GM23338 (cell line): ENCODE measurements at regions not wholly inside any gene's neighbourhood (a gene's known extent, or its start where the extent isn't known, plus 50 kb on each side); places are given as distances from the start of the nearest gene placed in this dataset.

Experiments used
- ATAC-seq: fragments of 200-7000 bp; cut with Tn5 transposase; 3 replicates; pipeline ENCODE4 v1.9.1; 2020
- DNase-seq: peaks from one replicate; pipeline ENCODE4 v3.0.0-alpha.2; 2015; ENCODE audit warnings: low spot score
- H2AFZ ChIP-seq: fragments of 200-600 bp; sonication (generic); 2 replicates; pipeline ENCODE4 v1.8.0; 2016; ENCODE audit warnings: antibody characterized with exemption, mild to moderate bottlenecking, moderate library complexity
- H3F3A ChIP-seq: fragments of 200-600 bp; sonication (generic); replicated peaks from 2 replicates; pipeline ENCODE4 v1.8.0; 2017; ENCODE audit warnings: antibody characterized with exemption, mixed run types, low read depth
- H3K27ac ChIP-seq: fragments of 200-600 bp; sonication (generic); 2 replicates; pipeline ENCODE4 v1.6.1; 2016; ENCODE audit warnings: low read depth
- H3K27me3 ChIP-seq: fragments of 200-600 bp; sonication (generic); 2 replicates; pipeline ENCODE4 v1.8.0; 2016; ENCODE audit warnings: mild to moderate bottlenecking, mixed run types, moderate library complexity; ENCODE audit not compliant: insufficient read depth
- H3K36me3 ChIP-seq: fragments of 200-600 bp; sonication (generic); 2 replicates; pipeline ENCODE4 v1.8.0; 2016; ENCODE audit warnings: mild to moderate bottlenecking; ENCODE audit not compliant: insufficient read depth
- H3K4me1 ChIP-seq: fragments of 200-600 bp; sonication (generic); 2 replicates; pipeline ENCODE4 v1.8.0; 2016; ENCODE audit warnings: mild to moderate bottlenecking, moderate library complexity; ENCODE audit not compliant: insufficient read depth
- H3K4me2 ChIP-seq: fragments of 200-600 bp; sonication (generic); 2 replicates; pipeline ENCODE4 v1.7.1; 2017; ENCODE audit warnings: mixed run types
- H3K4me3 ChIP-seq: fragments of 200-600 bp; sonication (generic); 2 replicates; pipeline ENCODE4 v1.6.1; 2016; ENCODE audit warnings: mixed run types
- H3K79me2 ChIP-seq: fragments of 200-600 bp; sonication (generic); replicated peaks from 2 replicates; pipeline ENCODE4 v1.8.0; 2017; ENCODE audit warnings: mild to moderate bottlenecking; ENCODE audit not compliant: insufficient read depth
- H3K9me2 ChIP-seq: fragments of 200-600 bp; sonication (generic); 2 replicates; pipeline ENCODE4 v1.8.0; 2017; ENCODE audit not compliant: insufficient read depth
- H4K20me1 ChIP-seq: fragments of 200-600 bp; sonication (generic); replicated peaks from 2 replicates; pipeline ENCODE4 v1.8.0; 2017; ENCODE audit warnings: mild to moderate bottlenecking; ENCODE audit not compliant: insufficient read depth
- H3K27ac Mint-ChIP-seq: 2 replicates; pipeline ENCODE4 v1.8.0; 2020; ENCODE audit warnings: inconsistent platforms, mild to moderate bottlenecking, moderate library complexity, mixed read lengths
- H3K27me3 Mint-ChIP-seq: 3 replicates; pipeline ENCODE4 v1.8.0; 2022; ENCODE audit warnings: low read depth, mild to moderate bottlenecking, moderate library complexity, mixed read lengths, inconsistent platforms; ENCODE audit not compliant: insufficient read depth, poor library complexity
- H3K36me3 Mint-ChIP-seq: 3 replicates; pipeline ENCODE4 v1.8.0; 2021; ENCODE audit warnings: low read depth, mild to moderate bottlenecking, inconsistent platforms, moderate library complexity, mixed read lengths
- H3K4me1 Mint-ChIP-seq: 3 replicates; pipeline ENCODE4 v1.8.0; 2020; ENCODE audit warnings: mild to moderate bottlenecking, inconsistent platforms, mixed read lengths
- H3K4me3 Mint-ChIP-seq: 3 replicates; pipeline ENCODE4 v1.8.0; 2021; ENCODE audit warnings: moderate library complexity, mild to moderate bottlenecking, inconsistent platforms, mixed read lengths
- H3K9me3 Mint-ChIP-seq: 3 replicates; pipeline ENCODE4 v1.8.0; 2020; ENCODE audit warnings: moderate library complexity, mild to moderate bottlenecking, inconsistent platforms, mixed read lengths
- CREB1 ChIP-seq: fragments of 250-450 bp; sonication (Bioruptor Pico); IDR thresholded peaks from 2 replicates; pipeline ENCODE4 v1.5.0; 2020; ENCODE audit warnings: low read depth, mild to moderate bottlenecking, moderate library complexity
- EZH2 ChIP-seq: fragments of 200-600 bp; sonication (generic); IDR thresholded peaks from one replicate; pipeline ENCODE4 v1.8.0; 2017; ENCODE audit warnings: antibody characterized with exemption, mild to moderate bottlenecking, low read depth; ENCODE audit not compliant: unreplicated experiment
- EZH2phosphoT487 ChIP-seq: fragments of 200-600 bp; sonication (generic); IDR thresholded peaks from one replicate; pipeline ENCODE4 v1.8.1; 2018; ENCODE audit warnings: antibody characterized with exemption; ENCODE audit not compliant: unreplicated experiment
- JUNB ChIP-seq: IDR thresholded peaks from one replicate; pipeline ENCODE4 v1.6.1; 2016; ENCODE audit warnings: antibody characterized with exemption; ENCODE audit not compliant: unreplicated experiment
- NANOG ChIP-seq: IDR thresholded peaks from 2 replicates; pipeline ENCODE4 v1.6.1; 2016; ENCODE audit warnings: antibody characterized with exemption, borderline replicate concordance
- POLR2AphosphoS5 ChIP-seq: IDR thresholded peaks from 2 replicates; pipeline ENCODE4 v1.6.1; 2016; ENCODE audit warnings: antibody characterized with exemption, low read depth
- STAT1 ChIP-seq: IDR thresholded peaks from one replicate; pipeline ENCODE4 v1.6.1; 2016; ENCODE audit warnings: antibody characterized with exemption; ENCODE audit not compliant: unreplicated experiment
- ZNF114 ChIP-seq: fragments of 250-450 bp; sonication (Bioruptor Pico); IDR thresholded peaks from 2 replicates; pipeline ENCODE4 v1.5.0; 2020; ENCODE audit warnings: mild to moderate bottlenecking, moderate library complexity
- ZNF331 ChIP-seq: fragments of 250-450 bp; sonication (Bioruptor Pico); IDR thresholded peaks from 2 replicates; pipeline ENCODE4 v1.5.0; 2020; ENCODE audit warnings: low read depth, mild to moderate bottlenecking, moderate library complexity
- TF ChIP-seq, protein P1 (sequence below): fragments of 250-450 bp; sonication (Bioruptor Pico); IDR thresholded peaks from 2 replicates; pipeline ENCODE4 v1.5.0; 2020; ENCODE audit warnings: mild to moderate bottlenecking, moderate library complexity
- TF ChIP-seq, protein P2 (sequence below), 2 experiments: fragments of 200-600 bp in 1 of 2; sonication (generic) in 1 of 2; conservative IDR thresholded peaks; 2 replicates each; pipeline versions ENCODE4 v1.5.1 to v1.6.1; 2016 to 2017; ENCODE audit warnings: antibody characterized with exemption in 2 of 2, low read depth in 2 of 2, mild to moderate bottlenecking in 2 of 2, moderate library complexity in 1 of 2
- TF ChIP-seq, protein P3 (sequence below): IDR thresholded peaks from one replicate; pipeline ENCODE4 v1.6.1; 2018; ENCODE audit warnings: antibody characterized with exemption; ENCODE audit not compliant: unreplicated experiment
- TF ChIP-seq, protein P4 (sequence below): IDR thresholded peaks from 2 replicates; pipeline ENCODE4 v1.6.1; 2016; ENCODE audit warnings: antibody characterized with exemption

DNA sequence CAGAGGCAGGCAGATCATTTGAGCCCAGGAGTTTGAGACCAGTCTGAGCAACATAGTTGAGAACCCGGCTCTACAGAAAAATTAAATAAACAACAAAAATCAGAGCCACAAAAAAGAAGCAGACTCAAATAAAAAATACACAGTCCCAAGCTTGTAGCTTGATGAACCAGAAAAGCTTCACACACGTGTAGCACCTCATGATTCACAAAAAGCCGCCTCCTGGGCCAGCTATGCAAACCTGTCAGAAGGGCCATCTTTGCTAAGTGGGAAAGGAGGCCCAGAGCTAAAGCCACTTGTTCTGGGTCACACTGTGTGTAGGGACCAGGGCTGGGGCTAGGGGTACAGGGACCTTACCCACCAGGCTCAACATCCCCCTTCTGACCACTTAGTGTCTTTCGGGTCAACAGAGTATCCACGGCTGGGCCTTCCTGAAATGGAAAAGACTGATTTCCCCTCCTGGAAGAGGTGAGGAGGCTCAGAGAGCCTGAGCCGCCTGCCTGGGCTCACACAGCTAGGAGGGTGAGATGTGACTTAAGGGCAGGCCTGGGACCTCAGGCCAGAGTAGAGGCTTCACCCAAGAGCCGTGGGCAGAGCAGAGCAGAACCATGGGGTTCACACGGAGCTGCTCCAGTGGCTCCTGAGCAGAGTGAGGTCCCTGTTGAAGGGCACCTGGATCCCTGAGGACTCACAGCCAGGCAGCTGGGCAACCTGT lies 269.6 kb downstream of the PARN start:
- Histone ChIP-seq H2AFZ (no peak overlapping the region), H3K79me2 (no peaks in the 10 kb centered on the region), H3K9me2 (no peaks in the 10 kb centered on the region), H3K27me3 (no peaks in the 10 kb centered on the region), H3K27ac (no peak overlapping the region), H3F3A (no peaks in the 10 kb centered on the region), H4K20me1 (no peaks in the 10 kb centered on the region), H3K4me3 (no peak overlapping the region), H3K4me1 (no peaks in the 10 kb centered on the region; the same call in 1 of the 2 replicates), H3K36me3 (no peaks in the 10 kb centered on the region), H3K4me2 (no peak overlapping the region)
- Mint-ChIP-seq H3K27me3 (peaks cover 4% of the 10 kb centered on the region), H3K4me1 (peaks cover 10% of the 10 kb centered on the region; the same call in 2 of the 3 replicates), H3K4me3 (no peak overlapping the region), H3K36me3 (no peaks in the 10 kb centered on the region), H3K27ac (no peak overlapping the region), H3K9me3 (no peaks in the 10 kb centered on the region; the same call in 2 of the 3 replicates)
- DNase-seq = no peak
- no peak for ATAC-seq
- TF ChIP-seq ZNF114 (CRISPR knock-in tag) (no peak), ZNF331 (no peak), POLR2AphosphoS5 (no peak), CREB1 (CRISPR knock-in tag) (no peak), NANOG (no peak), EZH2phosphoT487 (no peak), STAT1 (no peak), JUNB (no peak), EZH2 (no peak)
- TF ChIP-seq, protein P1, sequence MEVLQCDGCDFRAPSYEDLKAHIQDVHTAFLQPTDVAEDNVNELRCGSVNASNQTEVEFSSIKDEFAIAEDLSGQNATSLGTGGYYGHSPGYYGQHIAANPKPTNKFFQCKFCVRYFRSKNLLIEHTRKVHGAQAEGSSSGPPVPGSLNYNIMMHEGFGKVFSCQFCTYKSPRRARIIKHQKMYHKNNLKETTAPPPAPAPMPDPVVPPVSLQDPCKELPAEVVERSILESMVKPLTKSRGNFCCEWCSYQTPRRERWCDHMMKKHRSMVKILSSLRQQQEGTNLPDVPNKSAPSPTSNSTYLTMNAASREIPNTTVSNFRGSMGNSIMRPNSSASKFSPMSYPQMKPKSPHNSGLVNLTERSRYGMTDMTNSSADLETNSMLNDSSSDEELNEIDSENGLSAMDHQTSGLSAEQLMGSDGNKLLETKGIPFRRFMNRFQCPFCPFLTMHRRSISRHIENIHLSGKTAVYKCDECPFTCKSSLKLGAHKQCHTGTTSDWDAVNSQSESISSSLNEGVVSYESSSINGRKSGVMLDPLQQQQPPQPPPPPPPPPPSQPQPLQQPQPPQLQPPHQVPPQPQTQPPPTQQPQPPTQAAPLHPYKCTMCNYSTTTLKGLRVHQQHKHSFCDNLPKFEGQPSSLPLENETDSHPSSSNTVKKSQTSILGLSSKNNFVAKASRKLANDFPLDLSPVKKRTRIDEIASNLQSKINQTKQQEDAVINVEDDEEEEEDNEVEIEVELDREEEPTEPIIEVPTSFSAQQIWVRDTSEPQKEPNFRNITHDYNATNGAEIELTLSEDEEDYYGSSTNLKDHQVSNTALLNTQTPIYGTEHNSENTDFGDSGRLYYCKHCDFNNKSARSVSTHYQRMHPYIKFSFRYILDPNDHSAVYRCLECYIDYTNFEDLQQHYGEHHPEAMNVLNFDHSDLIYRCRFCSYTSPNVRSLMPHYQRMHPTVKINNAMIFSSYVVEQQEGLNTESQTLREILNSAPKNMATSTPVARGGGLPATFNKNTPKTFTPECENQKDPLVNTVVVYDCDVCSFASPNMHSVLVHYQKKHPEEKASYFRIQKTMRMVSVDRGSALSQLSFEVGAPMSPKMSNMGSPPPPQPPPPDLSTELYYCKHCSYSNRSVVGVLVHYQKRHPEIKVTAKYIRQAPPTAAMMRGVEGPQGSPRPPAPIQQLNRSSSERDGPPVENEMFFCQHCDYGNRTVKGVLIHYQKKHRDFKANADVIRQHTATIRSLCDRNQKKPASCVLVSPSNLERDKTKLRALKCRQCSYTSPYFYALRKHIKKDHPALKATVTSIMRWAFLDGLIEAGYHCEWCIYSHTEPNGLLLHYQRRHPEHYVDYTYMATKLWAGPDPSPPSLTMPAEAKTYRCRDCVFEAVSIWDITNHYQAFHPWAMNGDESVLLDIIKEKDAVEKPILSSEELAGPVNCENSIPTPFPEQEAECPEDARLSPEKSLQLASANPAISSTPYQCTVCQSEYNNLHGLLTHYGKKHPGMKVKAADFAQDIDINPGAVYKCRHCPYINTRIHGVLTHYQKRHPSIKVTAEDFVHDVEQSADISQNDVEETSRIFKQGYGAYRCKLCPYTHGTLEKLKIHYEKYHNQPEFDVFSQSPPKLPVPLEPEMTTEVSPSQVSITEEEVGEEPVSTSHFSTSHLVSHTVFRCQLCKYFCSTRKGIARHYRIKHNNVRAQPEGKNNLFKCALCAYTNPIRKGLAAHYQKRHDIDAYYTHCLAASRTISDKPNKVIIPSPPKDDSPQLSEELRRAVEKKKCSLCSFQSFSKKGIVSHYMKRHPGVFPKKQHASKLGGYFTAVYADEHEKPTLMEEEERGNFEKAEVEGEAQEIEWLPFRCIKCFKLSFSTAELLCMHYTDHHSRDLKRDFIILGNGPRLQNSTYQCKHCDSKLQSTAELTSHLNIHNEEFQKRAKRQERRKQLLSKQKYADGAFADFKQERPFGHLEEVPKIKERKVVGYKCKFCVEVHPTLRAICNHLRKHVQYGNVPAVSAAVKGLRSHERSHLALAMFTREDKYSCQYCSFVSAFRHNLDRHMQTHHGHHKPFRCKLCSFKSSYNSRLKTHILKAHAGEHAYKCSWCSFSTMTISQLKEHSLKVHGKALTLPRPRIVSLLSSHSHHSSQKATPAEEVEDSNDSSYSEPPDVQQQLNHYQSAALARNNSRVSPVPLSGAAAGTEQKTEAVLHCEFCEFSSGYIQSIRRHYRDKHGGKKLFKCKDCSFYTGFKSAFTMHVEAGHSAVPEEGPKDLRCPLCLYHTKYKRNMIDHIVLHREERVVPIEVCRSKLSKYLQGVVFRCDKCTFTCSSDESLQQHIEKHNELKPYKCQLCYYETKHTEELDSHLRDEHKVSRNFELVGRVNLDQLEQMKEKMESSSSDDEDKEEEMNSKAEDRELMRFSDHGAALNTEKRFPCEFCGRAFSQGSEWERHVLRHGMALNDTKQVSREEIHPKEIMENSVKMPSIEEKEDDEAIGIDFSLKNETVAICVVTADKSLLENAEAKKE = no peak
- TF ChIP-seq, protein P2, sequence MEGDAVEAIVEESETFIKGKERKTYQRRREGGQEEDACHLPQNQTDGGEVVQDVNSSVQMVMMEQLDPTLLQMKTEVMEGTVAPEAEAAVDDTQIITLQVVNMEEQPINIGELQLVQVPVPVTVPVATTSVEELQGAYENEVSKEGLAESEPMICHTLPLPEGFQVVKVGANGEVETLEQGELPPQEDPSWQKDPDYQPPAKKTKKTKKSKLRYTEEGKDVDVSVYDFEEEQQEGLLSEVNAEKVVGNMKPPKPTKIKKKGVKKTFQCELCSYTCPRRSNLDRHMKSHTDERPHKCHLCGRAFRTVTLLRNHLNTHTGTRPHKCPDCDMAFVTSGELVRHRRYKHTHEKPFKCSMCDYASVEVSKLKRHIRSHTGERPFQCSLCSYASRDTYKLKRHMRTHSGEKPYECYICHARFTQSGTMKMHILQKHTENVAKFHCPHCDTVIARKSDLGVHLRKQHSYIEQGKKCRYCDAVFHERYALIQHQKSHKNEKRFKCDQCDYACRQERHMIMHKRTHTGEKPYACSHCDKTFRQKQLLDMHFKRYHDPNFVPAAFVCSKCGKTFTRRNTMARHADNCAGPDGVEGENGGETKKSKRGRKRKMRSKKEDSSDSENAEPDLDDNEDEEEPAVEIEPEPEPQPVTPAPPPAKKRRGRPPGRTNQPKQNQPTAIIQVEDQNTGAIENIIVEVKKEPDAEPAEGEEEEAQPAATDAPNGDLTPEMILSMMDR (conservative IDR thresholded peaks at IDR 0.05; ENCODE audit: low read depth in 2 of 2) = no peak
- TF ChIP-seq, protein P3, sequence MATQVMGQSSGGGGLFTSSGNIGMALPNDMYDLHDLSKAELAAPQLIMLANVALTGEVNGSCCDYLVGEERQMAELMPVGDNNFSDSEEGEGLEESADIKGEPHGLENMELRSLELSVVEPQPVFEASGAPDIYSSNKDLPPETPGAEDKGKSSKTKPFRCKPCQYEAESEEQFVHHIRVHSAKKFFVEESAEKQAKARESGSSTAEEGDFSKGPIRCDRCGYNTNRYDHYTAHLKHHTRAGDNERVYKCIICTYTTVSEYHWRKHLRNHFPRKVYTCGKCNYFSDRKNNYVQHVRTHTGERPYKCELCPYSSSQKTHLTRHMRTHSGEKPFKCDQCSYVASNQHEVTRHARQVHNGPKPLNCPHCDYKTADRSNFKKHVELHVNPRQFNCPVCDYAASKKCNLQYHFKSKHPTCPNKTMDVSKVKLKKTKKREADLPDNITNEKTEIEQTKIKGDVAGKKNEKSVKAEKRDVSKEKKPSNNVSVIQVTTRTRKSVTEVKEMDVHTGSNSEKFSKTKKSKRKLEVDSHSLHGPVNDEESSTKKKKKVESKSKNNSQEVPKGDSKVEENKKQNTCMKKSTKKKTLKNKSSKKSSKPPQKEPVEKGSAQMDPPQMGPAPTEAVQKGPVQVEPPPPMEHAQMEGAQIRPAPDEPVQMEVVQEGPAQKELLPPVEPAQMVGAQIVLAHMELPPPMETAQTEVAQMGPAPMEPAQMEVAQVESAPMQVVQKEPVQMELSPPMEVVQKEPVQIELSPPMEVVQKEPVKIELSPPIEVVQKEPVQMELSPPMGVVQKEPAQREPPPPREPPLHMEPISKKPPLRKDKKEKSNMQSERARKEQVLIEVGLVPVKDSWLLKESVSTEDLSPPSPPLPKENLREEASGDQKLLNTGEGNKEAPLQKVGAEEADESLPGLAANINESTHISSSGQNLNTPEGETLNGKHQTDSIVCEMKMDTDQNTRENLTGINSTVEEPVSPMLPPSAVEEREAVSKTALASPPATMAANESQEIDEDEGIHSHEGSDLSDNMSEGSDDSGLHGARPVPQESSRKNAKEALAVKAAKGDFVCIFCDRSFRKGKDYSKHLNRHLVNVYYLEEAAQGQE = no peak
- TF ChIP-seq, protein P4, sequence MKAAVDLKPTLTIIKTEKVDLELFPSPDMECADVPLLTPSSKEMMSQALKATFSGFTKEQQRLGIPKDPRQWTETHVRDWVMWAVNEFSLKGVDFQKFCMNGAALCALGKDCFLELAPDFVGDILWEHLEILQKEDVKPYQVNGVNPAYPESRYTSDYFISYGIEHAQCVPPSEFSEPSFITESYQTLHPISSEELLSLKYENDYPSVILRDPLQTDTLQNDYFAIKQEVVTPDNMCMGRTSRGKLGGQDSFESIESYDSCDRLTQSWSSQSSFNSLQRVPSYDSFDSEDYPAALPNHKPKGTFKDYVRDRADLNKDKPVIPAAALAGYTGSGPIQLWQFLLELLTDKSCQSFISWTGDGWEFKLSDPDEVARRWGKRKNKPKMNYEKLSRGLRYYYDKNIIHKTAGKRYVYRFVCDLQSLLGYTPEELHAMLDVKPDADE = no peak
